Activated CD8-positive, alpha-beta T cell treated with anti-CD3 and anti-CD28 coated beads for 36 hours (primary cell): ENCODE measurements at regions not wholly inside any gene's neighbourhood (a gene's known extent, or its start where the extent isn't known, plus 50 kb on each side); places are given as distances from the start of the nearest gene placed in this dataset.

Experiments
- ATAC-seq: fragments of 200-7000 bp; cut with Tn5 transposase; one replicate; pipeline ENCODE4 v1.10.0; 2021; ENCODE audit warnings: mild to moderate bottlenecking, moderate library complexity
- CTCF ChIA-PET: fragments of 350-600 bp; sonication (Branson Sonifier 250); formaldehyde crosslinking; loops from one replicate; lab custom pipeline; 2021; ENCODE audit warnings: antibody characterized with exemption; lab: Charles Lee
- POLR2A ChIA-PET: fragments of 350-600 bp; sonication (Branson Sonifier 250); formaldehyde crosslinking; loops from one replicate; lab custom pipeline; 2021; ENCODE audit warnings: antibody characterized with exemption; lab: Charles Lee
- DNase-seq: peaks from one replicate; pipeline ENCODE4 v3.0.0-alpha.2; 2020
- H3K27ac Mint-ChIP-seq: one replicate; pipeline ENCODE4 v1.8.0; 2021; ENCODE audit warnings: mild to moderate bottlenecking, mixed read lengths
- H3K27me3 Mint-ChIP-seq: one replicate; pipeline ENCODE4 v1.8.0; 2021; ENCODE audit warnings: mixed read lengths
- H3K36me3 Mint-ChIP-seq: one replicate; pipeline ENCODE4 v1.8.0; 2021; ENCODE audit warnings: low read depth, mixed read lengths
- H3K4me1 Mint-ChIP-seq: one replicate; pipeline ENCODE4 v1.8.0; 2021; ENCODE audit warnings: low read depth, mixed read lengths
- H3K4me3 Mint-ChIP-seq: one replicate; pipeline ENCODE4 v1.8.0; 2021; ENCODE audit warnings: mild to moderate bottlenecking, moderate library complexity, mixed read lengths
- H3K9me3 Mint-ChIP-seq: one replicate; pipeline ENCODE4 v1.8.0; 2021; ENCODE audit warnings: mixed read lengths
- intact Hi-C: fragments of 100-400 bp; cut with micrococcal nuclease; formaldehyde crosslinking; loops from one replicate; pipeline ENCODE4 v1.10.0; 2022
- TF ChIP-seq, protein P1 (sequence below): fragments of 200-600 bp; IDR thresholded peaks from one replicate; pipeline ENCODE4 v1.8.0; 2022; ENCODE audit warnings: antibody characterized with exemption, mild to moderate bottlenecking

DNA sequence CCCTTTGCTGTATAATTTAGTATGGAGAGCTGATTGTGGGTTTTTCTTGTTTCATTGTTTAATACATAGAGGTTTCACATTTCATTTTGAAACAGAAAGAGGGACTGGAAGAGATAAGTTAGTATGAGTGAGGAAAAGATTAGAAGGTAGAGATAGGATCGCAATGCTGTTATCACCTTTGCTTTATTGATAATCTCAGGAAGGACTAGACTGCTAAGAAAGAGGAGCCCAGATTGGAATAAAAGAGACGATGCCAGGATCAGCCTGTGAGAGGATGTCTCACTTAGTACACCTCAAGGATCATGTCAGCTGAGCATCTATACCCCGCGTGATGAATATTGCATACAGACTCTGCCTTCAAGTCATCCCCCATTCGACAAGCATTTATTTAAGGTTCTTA is 178.0 kb upstream of the DMAC1 start:
- POLR2A ChIA-PET = interaction anchor here (1.0 kb wide), 1 partner anchor 14 kb away, joined by 3 read pairs; no protein-coding TSS in a partner anchor

DNA sequence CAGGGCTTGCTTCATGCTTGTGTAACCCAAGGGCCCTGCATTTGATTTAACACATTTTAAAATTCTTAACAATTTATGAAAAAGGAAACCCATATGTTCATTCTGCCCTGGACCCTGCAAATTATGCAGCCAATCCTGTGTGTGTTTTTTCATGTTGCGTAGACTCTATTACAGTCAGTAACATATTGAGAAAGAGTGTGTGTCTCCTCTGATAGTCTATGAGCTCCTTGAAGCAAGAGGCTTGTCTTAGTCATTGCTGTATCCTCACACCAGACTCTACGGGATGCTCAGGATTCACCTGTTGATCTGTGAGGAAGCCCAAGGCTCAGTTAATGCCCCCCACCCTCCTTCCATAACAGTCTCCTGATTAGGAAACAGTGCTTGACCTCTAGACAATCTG is 177.3 kb upstream of the DMAC1 start:
- TF ChIP-seq, protein P1, sequence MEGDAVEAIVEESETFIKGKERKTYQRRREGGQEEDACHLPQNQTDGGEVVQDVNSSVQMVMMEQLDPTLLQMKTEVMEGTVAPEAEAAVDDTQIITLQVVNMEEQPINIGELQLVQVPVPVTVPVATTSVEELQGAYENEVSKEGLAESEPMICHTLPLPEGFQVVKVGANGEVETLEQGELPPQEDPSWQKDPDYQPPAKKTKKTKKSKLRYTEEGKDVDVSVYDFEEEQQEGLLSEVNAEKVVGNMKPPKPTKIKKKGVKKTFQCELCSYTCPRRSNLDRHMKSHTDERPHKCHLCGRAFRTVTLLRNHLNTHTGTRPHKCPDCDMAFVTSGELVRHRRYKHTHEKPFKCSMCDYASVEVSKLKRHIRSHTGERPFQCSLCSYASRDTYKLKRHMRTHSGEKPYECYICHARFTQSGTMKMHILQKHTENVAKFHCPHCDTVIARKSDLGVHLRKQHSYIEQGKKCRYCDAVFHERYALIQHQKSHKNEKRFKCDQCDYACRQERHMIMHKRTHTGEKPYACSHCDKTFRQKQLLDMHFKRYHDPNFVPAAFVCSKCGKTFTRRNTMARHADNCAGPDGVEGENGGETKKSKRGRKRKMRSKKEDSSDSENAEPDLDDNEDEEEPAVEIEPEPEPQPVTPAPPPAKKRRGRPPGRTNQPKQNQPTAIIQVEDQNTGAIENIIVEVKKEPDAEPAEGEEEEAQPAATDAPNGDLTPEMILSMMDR = no peak
- no peak overlapping the region for H3K4me3 Mint-ChIP-seq
- ChIA-PET CTCF (interaction anchor here (1.1 kb wide), 1 partner anchor 36 kb away, joined by 3 read pairs; no protein-coding TSS in a partner anchor), POLR2A (interaction anchor here (0.6 to 1.1 kb wide), 2 partner anchors 17 to 1593 kb away, joined by 3 read pairs; no protein-coding TSS in a partner anchor)
- intact Hi-C loops = loop anchor here (5.0 to 10.0 kb wide), 3 partner anchors 40 to 180 kb away; partner anchors contain the start of gene DMAC1
- ATAC-seq (peak; percentile 10), DNase-seq (no peak)
- no peaks in the 10 kb centered on the region for H3K27me3 Mint-ChIP-seq
- peaks cover 3% of the 10 kb centered on the region for H3K9me3 Mint-ChIP-seq
- H3K36me3 Mint-ChIP-seq = peaks cover 5% of the 10 kb centered on the region
- peaks cover 77% of the 10 kb centered on the region for H3K4me1 Mint-ChIP-seq
- peak overlapping the region; percentile 88 for H3K27ac Mint-ChIP-seq

More for the DNA sequence above, 178.0 kb upstream of the DMAC1 start:
- H3K27ac Mint-ChIP-seq = peak overlapping the region; percentile 88
- DNase-seq (no peak), ATAC-seq (no peak)
- CTCF ChIA-PET = interaction anchor here (1.1 kb wide), 1 partner anchor 37 kb away, joined by 3 read pairs; no protein-coding TSS in a partner anchor
- H3K4me1 Mint-ChIP-seq = peaks cover 74% of the 10 kb centered on the region
- intact Hi-C loops = loop anchor here (5.0 to 10.0 kb wide), 3 partner anchors 40 to 180 kb away; partner anchors contain the start of gene DMAC1
- H3K9me3 Mint-ChIP-seq = peaks cover 3% of the 10 kb centered on the region
- peaks cover 5% of the 10 kb centered on the region for H3K36me3 Mint-ChIP-seq
- TF ChIP-seq, protein P1 = no peak
- H3K27me3 Mint-ChIP-seq = no peaks in the 10 kb centered on the region
- no peak overlapping the region for H3K4me3 Mint-ChIP-seq

DNA sequence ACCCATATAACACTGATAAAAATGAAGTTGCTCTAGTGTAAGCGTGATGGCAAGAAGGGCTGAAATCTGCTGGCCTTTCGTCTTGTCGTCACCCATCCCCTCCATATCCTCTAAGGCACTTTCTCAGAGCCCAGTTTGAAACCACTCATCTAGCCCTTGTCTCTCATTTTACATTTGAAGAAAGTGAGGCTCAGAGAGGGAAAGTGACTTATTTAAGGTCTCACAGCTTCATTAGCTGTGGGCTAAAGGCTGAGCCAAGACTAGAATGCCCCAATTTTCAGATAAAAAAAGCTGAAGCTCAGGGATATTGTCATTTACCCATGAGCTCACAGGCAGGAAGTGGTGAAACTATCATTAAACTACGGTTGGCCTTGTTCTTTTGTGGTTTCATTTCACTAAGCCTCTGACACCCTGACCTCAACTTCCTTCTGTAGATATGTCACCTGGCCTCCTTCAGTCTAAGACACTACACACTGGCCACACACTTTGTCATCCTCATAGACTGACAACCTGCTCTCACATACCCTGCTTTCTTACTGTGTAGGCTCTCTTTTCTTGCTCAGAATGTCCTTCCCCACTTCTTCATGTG is 176.7 kb upstream of the DMAC1 start:
- no peaks in the 10 kb centered on the region for H3K27me3 Mint-ChIP-seq
- ATAC-seq (peak; percentile 92), DNase-seq (peak; percentile 75)
- H3K27ac Mint-ChIP-seq = peak overlapping the region; percentile 88
- intact Hi-C loops = loop anchor here (5.0 to 10.0 kb wide), 3 partner anchors 39 to 179 kb away; partner anchors contain the start of gene DMAC1
- H3K4me3 Mint-ChIP-seq = peak overlapping the region; percentile 42
- H3K4me1 Mint-ChIP-seq = peaks cover 71% of the 10 kb centered on the region
- peaks cover 5% of the 10 kb centered on the region for H3K36me3 Mint-ChIP-seq
- TF ChIP-seq, protein P1 = no peak
- ChIA-PET POLR2A (interaction anchor here (0.8 to 1.1 kb wide), 2 partner anchors 17 to 747 kb away, joined by 3 read pairs; no protein-coding TSS in a partner anchor), CTCF (no interaction called here)
- H3K9me3 Mint-ChIP-seq = peaks cover 3% of the 10 kb centered on the region

DNA sequence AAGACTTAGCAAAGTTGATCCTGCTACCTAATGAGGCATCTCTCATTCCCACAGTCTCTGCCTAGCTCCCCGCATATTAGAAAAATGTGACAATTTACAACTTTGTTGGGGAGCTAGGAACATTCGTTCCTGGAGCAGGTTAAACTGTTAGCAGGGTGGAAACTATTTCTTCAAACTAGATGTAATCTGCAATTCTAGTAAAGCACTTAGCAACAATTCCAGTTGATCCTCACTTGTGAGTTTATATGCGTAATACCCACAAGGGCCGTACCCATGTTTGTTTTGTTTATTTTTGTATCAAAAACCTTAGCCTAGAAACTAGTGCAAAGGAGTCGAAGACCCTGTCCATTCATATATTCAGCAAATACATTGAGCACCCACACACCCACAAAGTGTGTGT is 175.8 kb upstream of the DMAC1 start:
- intact Hi-C loops = loop anchor here (5.0 to 10.0 kb wide), 3 partner anchors 38 to 178 kb away; partner anchors contain the start of gene DMAC1
- ATAC-seq (no peak), DNase-seq (no peak)
- Mint-ChIP-seq H3K4me3 (no peak overlapping the region), H3K4me1 (peaks cover 62% of the 10 kb centered on the region), H3K27me3 (no peaks in the 10 kb centered on the region), H3K36me3 (peaks cover 5% of the 10 kb centered on the region), H3K27ac (peak overlapping the region; percentile 93), H3K9me3 (peaks cover 3% of the 10 kb centered on the region)
- CTCF ChIA-PET = interaction anchor here (0.6 kb wide), 1 partner anchor 79 kb away, joined by 3 read pairs; no protein-coding TSS in a partner anchor
- POLR2A ChIA-PET = interaction anchor here (0.8 kb wide), 1 partner anchor 746 kb away, joined by 3 read pairs; no protein-coding TSS in a partner anchor
- TF ChIP-seq, protein P1 = no peak
